CD4-positive, alpha-beta T cell treated with Interleukin-10 for 1 hour (primary cell): ENCODE measurements at regions not wholly inside any gene's neighbourhood (a gene's known extent, or its start where the extent isn't known, plus 50 kb on each side); places are given as distances from the start of the nearest gene placed in this dataset.

Source experiments
- DNase-seq: peaks from one replicate; pipeline ENCODE4 v3.0.0-alpha.2; 2020

DNA sequence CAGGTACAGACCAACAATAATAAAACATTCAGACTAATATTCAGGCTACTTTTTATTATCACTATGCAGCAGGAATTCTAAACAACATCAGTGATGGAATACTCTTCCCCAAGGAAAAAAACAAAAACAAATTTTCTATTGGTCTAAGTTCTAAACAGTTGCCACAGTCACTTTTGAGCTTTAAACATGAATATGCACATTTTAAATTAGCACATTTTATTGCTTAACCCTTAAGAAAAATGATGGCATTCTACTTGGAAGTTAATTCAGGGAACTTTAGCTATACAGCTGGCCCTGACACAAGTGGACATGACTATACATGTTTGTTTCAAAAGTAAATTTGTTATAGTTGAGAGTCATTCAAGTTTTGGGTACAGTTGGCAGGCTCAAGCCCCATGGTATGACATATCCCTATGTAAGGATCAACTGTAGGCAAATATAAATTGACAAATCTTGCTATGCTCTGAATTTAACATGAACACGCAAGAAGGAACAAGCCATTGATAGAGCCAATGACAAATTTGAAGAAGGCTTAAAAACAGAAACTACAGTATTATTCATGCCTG, 224.3 kb upstream of the AMIGO2 start:
- no peak for DNase-seq

DNA sequence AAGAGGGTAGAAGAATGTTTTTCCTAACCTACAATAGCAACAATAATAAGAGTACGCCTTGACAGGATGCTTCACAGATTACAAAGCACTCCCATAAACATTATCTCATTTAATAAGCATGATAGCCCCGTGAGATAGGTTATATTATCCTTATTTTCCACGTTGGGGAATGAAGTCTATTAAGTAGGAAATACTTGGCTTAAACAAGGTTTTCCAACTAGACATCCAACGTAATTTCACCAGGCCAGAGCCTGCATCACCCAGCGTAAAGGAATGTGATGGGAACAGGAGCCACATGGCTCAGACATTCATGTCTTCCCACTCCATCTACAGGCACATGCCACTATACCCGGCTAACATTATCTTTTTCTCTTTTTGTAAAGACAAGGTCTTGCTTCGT, 223.4 kb upstream of the AMIGO2 start:
- DNase-seq: no peak

DNA sequence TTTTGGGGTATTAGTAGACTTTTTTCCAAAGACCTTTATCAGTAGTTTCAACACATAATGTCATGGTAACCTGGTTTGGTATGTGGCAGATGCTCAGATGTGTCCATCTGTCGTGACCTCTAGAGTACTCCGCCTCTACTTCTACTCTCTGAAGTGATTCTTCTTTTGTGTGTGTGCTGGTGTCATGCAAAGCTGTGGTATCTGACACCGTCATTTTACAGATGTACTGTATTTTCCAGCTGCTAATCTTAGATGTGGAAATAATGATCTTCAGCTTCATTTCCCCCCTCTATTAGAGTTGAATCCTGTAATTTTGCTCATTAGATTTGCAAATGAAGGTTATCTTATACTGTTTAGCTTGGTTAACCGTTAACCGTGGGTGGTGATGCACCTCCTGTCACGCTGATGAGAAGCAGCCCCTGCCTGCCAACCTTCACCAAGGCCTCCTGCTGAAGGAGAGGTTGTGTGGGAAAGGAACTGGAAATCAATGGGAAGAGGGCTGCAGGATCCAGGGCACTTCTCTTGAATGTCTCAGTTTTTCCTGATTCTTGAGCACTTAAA, 222.4 kb upstream of the AMIGO2 start:
- no peak for DNase-seq

DNA sequence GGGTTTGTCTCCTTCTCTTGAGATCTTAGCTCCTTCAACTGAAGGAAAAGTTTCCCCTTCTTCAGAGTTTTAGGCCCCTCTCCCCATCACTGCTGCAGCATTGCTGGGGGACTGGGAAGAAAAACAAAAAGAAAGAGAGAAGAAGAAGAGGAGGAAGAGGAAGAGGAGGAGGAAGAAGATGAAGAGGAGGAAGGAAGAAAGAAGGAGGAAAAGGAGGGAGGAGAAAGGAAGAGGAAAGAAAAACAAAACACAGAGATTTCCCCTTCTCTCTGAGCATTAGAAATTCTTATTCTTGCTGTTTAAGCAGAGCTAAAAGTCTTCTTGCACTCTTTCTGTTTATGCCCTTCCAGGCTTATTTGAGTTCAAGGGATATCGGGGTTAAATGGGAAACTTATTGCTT, 219.8 kb upstream of the AMIGO2 start:
- DNase-seq: no peak

DNA sequence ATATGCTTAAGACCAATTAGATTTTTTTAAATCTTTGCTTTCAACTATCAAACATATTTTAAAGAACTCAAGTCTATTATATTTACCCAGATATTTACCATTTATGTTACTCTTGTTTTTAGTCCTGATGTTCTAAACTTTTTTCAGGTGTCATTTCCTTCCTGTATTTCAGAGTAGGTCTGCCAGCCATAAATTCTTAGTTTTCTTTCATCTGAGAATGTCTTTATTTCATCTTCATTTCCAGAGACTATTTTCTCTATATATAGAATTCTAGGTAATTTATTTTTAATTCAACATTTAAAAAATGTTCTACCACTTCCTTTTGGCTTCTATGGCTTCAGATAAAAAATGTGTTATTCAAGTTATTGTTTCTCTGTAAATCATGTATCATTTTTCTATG, 218.2 kb upstream of the AMIGO2 start:
- no peak for DNase-seq

DNA sequence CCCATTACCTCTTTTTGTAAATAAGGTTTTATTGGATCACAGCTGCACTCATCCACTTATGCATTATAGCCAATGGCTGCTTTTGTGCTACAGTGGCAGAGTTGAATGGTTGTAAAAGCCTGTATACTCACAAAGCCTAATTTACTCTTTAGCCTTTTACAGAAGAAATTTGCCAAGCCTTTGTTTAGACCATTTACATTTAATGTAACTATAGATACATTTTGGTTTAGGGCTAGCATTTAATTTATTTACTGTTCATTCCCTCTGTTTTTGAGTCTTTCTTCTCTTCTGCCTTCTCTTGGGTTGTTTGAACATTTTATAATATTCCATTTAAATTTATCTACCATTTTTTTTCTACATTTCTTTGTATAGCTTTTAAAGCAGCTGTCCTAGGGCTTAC, 217.1 kb upstream of the AMIGO2 start:
- DNase-seq: no peak

DNA sequence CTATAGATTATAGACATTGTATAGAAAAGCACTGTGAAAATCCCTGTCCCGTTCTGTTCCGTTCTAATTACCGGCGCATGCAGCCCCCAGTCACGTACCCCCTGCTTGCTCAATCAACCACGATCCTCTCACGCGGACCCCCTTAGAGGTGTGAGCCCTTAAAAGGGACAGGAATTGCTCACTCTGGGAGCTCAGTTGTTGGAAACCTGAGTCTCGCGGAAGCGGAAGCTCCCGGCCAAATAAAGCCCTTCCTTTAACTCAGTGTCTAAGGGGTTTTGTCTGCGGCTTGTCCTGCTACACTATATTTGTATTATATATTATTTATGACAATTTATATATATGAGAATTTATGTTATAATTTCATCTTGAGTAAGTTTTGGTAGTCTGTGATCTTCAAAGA, 213.6 kb upstream of the AMIGO2 start:
- DNase-seq: no peak

DNA sequence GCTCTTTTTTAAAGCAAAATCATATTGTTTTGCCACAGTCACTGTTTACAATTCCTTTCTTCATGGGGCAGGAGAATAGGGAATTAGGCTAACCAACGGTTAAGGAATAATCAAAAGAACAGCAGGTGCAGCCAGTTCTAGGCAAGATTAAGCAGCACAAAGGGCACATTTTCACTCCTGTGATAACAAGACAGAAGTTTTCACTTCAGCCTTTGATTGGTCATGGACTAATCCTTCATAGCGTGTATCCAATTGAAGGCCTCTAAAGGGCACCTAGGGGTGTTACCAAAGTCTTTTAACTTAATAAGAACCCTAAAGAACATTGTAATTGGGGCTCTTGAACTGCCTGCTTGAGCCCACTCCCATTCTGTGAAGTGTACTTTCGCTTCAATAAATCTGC, 206.9 kb upstream of the AMIGO2 start:
- no peak for DNase-seq
